ENCODE measurements at regions not wholly inside any gene's neighbourhood (a gene's known extent, or its start where the extent isn't known, plus 50 kb on each side); places are given as distances from the start of the nearest gene placed in this dataset.

DNA sequence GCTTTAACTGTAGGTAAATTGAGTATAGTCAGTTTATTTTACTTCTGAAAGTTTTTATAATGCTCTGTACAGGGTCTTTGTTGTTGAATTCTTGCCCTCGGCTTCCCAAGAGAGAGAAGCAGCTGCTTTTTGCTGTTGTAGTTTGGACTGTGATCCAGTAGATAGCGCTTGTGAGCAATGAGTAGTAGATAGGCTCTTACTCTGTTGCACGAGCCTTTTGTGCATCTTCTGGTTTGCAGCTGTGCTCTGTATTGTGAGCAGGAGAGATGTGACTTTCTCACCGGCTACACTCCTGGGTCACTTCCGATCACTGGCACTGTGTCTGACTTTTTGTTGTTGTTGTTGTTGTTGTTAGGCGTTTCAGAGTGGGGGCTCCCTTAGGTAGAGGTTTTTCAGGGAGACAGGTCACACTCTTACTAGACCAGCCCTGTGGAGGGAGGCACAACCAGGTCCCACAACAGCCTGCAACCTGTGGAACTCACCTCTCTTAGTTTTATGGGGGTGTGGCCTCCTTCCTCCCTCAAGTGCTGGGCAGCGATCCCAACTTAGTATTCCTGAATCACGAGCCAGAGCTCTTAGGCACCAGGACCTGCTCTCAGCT lies 822.1 kb upstream of the GALNTL6 start:
- CTCF ChIA-PET = no interaction called here
- no peak for FAIRE-seq
- no peak overlapping the region for H2AFZ ChIP-seq (ENCODE audit: low read depth, low read length)

More for the DNA sequence above, 822.1 kb upstream of the GALNTL6 start:
- Histone ChIP-seq H3K27me3 (ENCODE audit: control insufficient read depth in 2 of 2, insufficient read depth in 2 of 2, low read length in 2 of 2) (no peaks in the 10 kb centered on the region), H3K9me1 (replicated peaks; ENCODE audit: control insufficient read depth, extremely low read depth, insufficient read depth, low read length) (no peaks in the 10 kb centered on the region), H3K27ac (ENCODE audit: insufficient read depth, low read depth, low read length) (no peak overlapping the region), H3K4me3 (replicated peaks in 1 of 3; ENCODE audit: insufficient read depth in 1 of 3, low read depth in 1 of 3, low read length in 3 of 3) (no peak overlapping the region), H3K36me3 (ENCODE audit: control insufficient read depth in 2 of 2, extremely low read depth in 1 of 2, insufficient read depth in 2 of 2, low read length in 2 of 2) (no peaks in the 10 kb centered on the region), H3K79me2 (ENCODE audit: control insufficient read depth, insufficient read depth, low read length) (no peaks in the 10 kb centered on the region), H3K9me3 (replicated peaks; ENCODE audit: control insufficient read depth, insufficient read depth, low read length) (peaks cover 5% of the 10 kb centered on the region), H3K9ac (replicated peaks; ENCODE audit: extremely low read depth, insufficient read depth, low read length) (no peak overlapping the region), H3K4me2 (ENCODE audit: insufficient read depth, low read length) (no peak overlapping the region), H4K20me1 (replicated peaks; ENCODE audit: control insufficient read depth, extremely low read depth, insufficient read depth, low read length) (no peaks in the 10 kb centered on the region), H3K4me1 (ENCODE audit: control insufficient read depth, extremely low read depth, insufficient read depth, low read length) (no peaks in the 10 kb centered on the region)
- dilution Hi-C loops (cut with MboI; ENCODE audit: extremely low pct_ligation_motif_present, low sequenced_read_pairs) (no loop called here), intact Hi-C loops (cut with micrococcal nuclease) (no loop called here)
- BruUV-seq (replicated peaks) = no TSS peak
- TF ChIP-seq GATA2 (IDR thresholded peaks at IDR 0.05; ENCODE audit: insufficient read depth, insufficient read length, low read depth, low read length) (no peak), POLR2A (IDR thresholded peaks at IDR 0.05; ENCODE audit: low read depth, low read length) (no peak), FOS (IDR thresholded peaks at IDR 0.05; ENCODE audit: borderline replicate concordance, insufficient read depth, low read length) (no peak), EZH2 (IDR thresholded peaks at IDR 0.05; ENCODE audit: borderline replicate concordance, low read depth, low read length, severe bottlenecking) (no peak), JUN (IDR thresholded peaks at IDR 0.05; ENCODE audit: borderline replicate concordance, insufficient read depth, insufficient read length, low read depth) (no peak)
- TF ChIP-seq, protein P1, sequence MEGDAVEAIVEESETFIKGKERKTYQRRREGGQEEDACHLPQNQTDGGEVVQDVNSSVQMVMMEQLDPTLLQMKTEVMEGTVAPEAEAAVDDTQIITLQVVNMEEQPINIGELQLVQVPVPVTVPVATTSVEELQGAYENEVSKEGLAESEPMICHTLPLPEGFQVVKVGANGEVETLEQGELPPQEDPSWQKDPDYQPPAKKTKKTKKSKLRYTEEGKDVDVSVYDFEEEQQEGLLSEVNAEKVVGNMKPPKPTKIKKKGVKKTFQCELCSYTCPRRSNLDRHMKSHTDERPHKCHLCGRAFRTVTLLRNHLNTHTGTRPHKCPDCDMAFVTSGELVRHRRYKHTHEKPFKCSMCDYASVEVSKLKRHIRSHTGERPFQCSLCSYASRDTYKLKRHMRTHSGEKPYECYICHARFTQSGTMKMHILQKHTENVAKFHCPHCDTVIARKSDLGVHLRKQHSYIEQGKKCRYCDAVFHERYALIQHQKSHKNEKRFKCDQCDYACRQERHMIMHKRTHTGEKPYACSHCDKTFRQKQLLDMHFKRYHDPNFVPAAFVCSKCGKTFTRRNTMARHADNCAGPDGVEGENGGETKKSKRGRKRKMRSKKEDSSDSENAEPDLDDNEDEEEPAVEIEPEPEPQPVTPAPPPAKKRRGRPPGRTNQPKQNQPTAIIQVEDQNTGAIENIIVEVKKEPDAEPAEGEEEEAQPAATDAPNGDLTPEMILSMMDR (IDR thresholded peaks at IDR 0.05; ENCODE audit: extremely low read depth in 1 of 2, insufficient read depth in 1 of 2, low read depth in 1 of 2, low read length in 2 of 2) = no peak
- TF ChIP-seq, protein P2, sequence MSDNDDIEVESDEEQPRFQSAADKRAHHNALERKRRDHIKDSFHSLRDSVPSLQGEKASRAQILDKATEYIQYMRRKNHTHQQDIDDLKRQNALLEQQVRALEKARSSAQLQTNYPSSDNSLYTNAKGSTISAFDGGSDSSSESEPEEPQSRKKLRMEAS (IDR thresholded peaks at IDR 0.05; ENCODE audit: insufficient read depth, insufficient read length) = no peak
- POLR2A ChIA-PET = no interaction called here
- DNase-seq (ENCODE audit: low read depth, low spot score) = no peak
